ENCODE measurements at regions not wholly inside any gene's neighbourhood (a gene's known extent, or its start where the extent isn't known, plus 50 kb on each side); places are given as distances from the start of the nearest gene placed in this dataset.
"Not testable (repeated sequence)": the region's sequence is repeated elsewhere in the genome, so short reads cannot be mapped to it uniquely, and the experiment has no call there.

DNA sequence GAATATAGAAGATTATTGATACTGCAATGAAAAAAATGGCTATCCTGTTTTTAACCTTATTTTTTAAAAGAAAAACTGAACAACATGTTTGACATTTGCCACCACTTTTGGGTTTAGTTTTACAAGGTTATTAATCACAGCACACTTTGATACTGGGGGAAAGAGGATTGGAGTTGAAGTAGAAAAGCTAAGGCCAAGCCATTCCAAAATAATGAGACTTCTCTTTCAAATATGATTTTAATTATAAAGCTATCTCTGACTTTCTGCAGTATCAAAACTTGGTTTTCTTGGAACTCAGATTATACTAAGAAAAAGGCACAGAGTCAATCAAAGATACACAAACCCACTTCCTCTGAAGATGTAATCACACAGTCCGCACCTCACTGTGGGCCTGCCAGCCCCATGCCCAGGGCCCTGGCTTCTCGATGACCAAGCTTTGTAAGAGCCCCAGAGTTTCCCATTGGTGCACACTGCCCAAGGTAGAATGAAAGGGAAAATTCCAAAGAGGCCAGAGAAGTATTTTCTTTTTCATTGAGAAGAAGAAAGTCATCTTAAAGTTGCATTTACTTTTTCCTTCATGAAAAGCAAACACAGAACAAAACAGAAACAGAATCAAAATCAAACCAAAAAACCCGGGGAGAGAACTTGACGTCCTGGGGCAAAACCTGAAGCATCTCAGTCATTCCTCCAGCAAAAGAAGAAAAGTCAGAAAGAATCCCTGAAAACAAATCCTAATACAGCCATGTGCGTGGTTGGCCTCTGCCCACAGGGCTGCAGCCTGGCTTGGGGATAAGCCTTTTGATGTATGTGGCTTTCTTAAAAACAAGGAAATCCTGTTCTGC is 187.7 kb upstream of the KLF6 start:
- DNase-seq = no peak

GRCh38 chr10:3971713-3972112 is 186.7 kb upstream of the KLF6 start:
- DNase-seq = no peak

GRCh38 chr10:3969876-3970666 is 185.1 kb upstream of the KLF6 start:
- DNase-seq = no peak

- DNase-seq = no peak
These were observed 183.7 kb upstream of the KLF6 start for GRCh38 chr10:3968727-3969126.

DNA sequence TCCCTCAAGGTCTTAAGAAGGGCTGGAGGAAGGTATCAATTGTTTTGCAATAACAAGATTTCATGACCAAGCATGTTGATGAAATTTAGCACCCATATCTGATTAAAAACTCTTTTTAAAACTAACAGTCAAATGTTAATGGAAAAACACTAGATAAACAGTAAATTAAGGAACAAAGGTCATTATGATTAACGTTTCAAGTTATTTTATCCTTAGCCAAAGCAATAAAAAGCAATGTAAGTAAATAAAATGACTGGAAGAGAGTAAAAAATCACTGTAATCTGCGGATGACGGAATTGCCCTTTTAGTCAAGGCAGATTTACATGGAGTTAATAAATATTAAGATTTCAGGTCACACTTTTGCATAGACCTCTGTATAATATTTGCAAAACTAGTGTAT is 179.5 kb upstream of the KLF6 start:
- DNase-seq = no peak

GRCh38 chr10:3963191-3963673 is 178.2 kb upstream of the KLF6 start:
- DNase-seq = no peak

DNA sequence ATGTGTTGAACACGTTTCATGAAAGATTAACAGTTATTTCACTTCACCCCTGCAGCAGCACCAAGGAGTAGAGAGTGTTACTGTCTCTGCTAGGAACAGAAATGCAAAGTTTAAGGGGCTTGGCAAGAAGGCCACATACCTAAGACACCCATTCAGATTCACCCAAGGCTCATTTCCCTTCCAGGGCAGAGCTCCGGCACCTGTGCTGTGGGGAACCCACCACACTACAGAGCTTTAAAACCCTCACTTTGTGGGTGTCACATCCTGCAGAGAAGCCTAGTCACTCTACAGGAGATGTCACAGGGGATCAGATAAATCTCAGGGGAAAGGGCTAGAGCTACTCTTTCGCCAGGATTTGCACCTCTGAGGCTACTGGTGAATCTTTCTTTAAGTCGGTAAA is 176.1 kb upstream of the KLF6 start:
- no peak for DNase-seq

- no peak for DNase-seq
These were observed 175.5 kb upstream of the KLF6 start for GRCh38 chr10:3960496-3960895.

- DNase-seq = no peak
These were observed 174.6 kb upstream of the KLF6 start for GRCh38 chr10:3959370-3960325.

GRCh38 chr10:3958472-3958996 is 173.5 kb upstream of the KLF6 start:
- no peak for DNase-seq

GRCh38 chr10:3955955-3956617 is 171.1 kb upstream of the KLF6 start:
- no peak for DNase-seq

GRCh38 chr10:3955493-3955892 is 170.5 kb upstream of the KLF6 start:
- no peak for DNase-seq

- DNase-seq = no peak
These were observed 169.6 kb upstream of the KLF6 start for GRCh38 chr10:3954615-3955014.

- DNase-seq = not testable (repeated sequence)
These were observed 169.0 kb upstream of the KLF6 start for GRCh38 chr10:3954007-3954406.

- DNase-seq = no peak
These were observed 167.0 kb upstream of the KLF6 start for GRCh38 chr10:3951993-3952392.

GRCh38 chr10:3950676-3951275 is 165.8 kb upstream of the KLF6 start:
- DNase-seq = no peak

DNA sequence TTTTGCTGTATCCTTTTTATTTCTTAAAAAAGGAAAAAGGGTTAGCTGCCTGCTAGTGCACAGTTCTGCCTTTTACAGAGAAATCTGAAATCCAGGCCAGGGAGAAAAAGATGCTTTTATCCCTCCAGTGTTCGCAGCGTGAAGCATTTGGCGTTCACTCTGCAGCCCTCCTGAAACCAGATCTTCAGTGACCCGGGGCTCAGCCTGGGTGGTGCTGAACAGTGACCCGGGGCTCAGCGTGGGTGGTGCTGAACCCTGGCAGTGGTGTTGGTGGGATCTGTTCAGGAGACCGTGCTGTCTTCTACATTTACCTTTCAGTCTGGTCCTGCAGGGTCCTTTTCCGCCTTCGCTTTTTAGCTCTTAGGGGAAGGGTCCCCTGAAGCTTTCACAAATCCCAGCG is 164.7 kb upstream of the KLF6 start:
- DNase-seq = no peak

GRCh38 chr10:3948843-3949242 is 163.8 kb upstream of the KLF6 start:
- no peak for DNase-seq

GRCh38 chr10:3946234-3947229 is 161.5 kb upstream of the KLF6 start:
- DNase-seq = no peak

DNA sequence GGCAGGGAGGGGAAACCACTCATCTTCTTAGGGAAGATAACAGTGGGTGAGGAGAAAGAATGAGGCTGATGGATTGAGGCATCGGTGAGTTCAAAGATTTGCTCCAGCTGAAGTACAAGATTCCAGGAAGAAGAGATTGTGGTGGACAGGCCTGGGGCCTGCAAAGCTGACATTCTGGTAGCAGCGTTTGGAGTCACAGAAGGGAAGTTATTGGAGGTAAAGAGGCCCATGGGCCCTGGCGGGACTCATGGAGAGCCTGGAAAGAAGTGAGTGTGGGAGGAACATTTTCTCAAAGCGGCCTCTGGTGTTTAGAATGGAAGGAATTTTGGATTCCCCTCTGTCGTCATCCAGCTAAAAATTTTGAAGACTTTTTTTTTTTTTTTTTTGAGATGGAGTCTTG is 160.0 kb upstream of the KLF6 start:
- DNase-seq = no peak

Data from NCI-H446 (cell line).